GM12878 (cell line): ENCODE measurements at regions not wholly inside any gene's neighbourhood (a gene's known extent, or its start where the extent isn't known, plus 50 kb on each side); places are given as distances from the start of the nearest gene placed in this dataset.

Source experiments
- ATAC-seq: fragments of 200-7000 bp; cut with Tn5 transposase; 3 replicates; pipeline ENCODE4 v1.9.1; 2020; ENCODE audit warnings: mild to moderate bottlenecking, moderate library complexity
- BruUV-seq: library from RNA; stranded (reverse); fragments of 400-500 nt; replicated peaks from 2 replicates; lab custom pipeline; 2021; lab: Mats Ljungman, UMichigan
- CTCF ChIA-PET: fragments of 300-600 bp; sonication (Branson Sonifier 250); formaldehyde crosslinking; extraction: SDS; loops from one replicate; lab custom pipeline; 2021; ENCODE audit warnings: inconsistent platforms; lab: Yijun Ruan, JAX
- POLR2A ChIA-PET: fragments of 350-600 bp; formaldehyde crosslinking; extraction: SDS; loops from one replicate; lab custom pipeline; 2021; ENCODE audit warnings: inconsistent platforms; lab: Charles Lee
- RAD21 ChIA-PET: fragments of 300-600 bp; sonication (Branson Sonifier 250); formaldehyde crosslinking; loops from one replicate; lab custom pipeline; 2023; ENCODE audit warnings: antibody characterized with exemption; ENCODE audit not compliant: unreplicated experiment; lab: Charles Lee
- SMC1A ChIA-PET: fragments of 300-600 bp; sonication (Branson Sonifier 250); formaldehyde crosslinking; loops from one replicate; lab custom pipeline; 2023; ENCODE audit not compliant: unreplicated experiment, uncharacterized antibody; lab: Charles Lee
- DNase-seq: peaks from one replicate; pipeline ENCODE4 v3.0.0-alpha.2; 2011; ENCODE audit warnings: low read depth, low spot score
- FAIRE-seq: peaks from 3 replicates; lab custom pipeline; 2011; peaks lifted over from hg19 to GRCh38; lab: Jason Lieb, UNC
- H2AFZ ChIP-seq: 2 replicates; pipeline ENCODE4 v1.6.0; 2011; ENCODE audit warnings: low read depth, low read length, control low read depth; ENCODE audit not compliant: control insufficient read depth
- H3K27ac ChIP-seq: 2 replicates; pipeline ENCODE4 v1.5.1; 2011; ENCODE audit warnings: control low read depth; ENCODE audit not compliant: control insufficient read depth, insufficient read depth
- H3K27me3 ChIP-seq, 2 experiments: replicated peaks in 1 of 2; 2 replicates each; pipeline versions ENCODE4 v1.6.0 to v1.6.1; 2011; ENCODE audit warnings: low read length in 1 of 2; ENCODE audit not compliant: control insufficient read depth in 2 of 2, insufficient read depth in 2 of 2
- H3K36me3 ChIP-seq, 2 experiments: 2 replicates each; pipeline ENCODE4 v1.5.1; 2011; ENCODE audit warnings: low read length in 1 of 2; ENCODE audit not compliant: control insufficient read depth in 2 of 2, insufficient read depth in 2 of 2
- H3K4me1 ChIP-seq: 2 replicates; pipeline ENCODE4 v1.6.1; 2011; ENCODE audit warnings: mild to moderate bottlenecking, low read length, moderate library complexity, mixed read lengths; ENCODE audit not compliant: control insufficient read depth, insufficient read depth
- H3K4me2 ChIP-seq: 2 replicates; pipeline ENCODE4 v1.6.0; 2011; ENCODE audit warnings: control low read depth; ENCODE audit not compliant: control insufficient read depth, insufficient read depth
- H3K4me3 ChIP-seq: fragments of 200-600 bp; sonication (generic); 2 replicates; pipeline ENCODE4 v1.5.1; 2016
- H3K79me2 ChIP-seq: 2 replicates; pipeline ENCODE4 v1.6.0; 2011; ENCODE audit warnings: low read length; ENCODE audit not compliant: control insufficient read depth, insufficient read depth
- H3K9ac ChIP-seq: 2 replicates; pipeline ENCODE4 v1.8.0; 2011; ENCODE audit warnings: low read length, control low read depth, mixed read lengths; ENCODE audit not compliant: control insufficient read depth, insufficient read depth
- H3K9me3 ChIP-seq: replicated peaks from 3 replicates; pipeline ENCODE4 v1.5.1; 2011; ENCODE audit warnings: mild to moderate bottlenecking, low read length; ENCODE audit not compliant: control insufficient read depth, insufficient read depth
- H4K20me1 ChIP-seq: 2 replicates; pipeline ENCODE4 v1.6.0; 2011; ENCODE audit not compliant: control insufficient read depth, insufficient read depth
- BCL11A ChIP-seq: IDR thresholded peaks from 2 replicates; pipeline ENCODE4 v1.6.1; 2011; ENCODE audit warnings: low read depth, low read length
- CBFB ChIP-seq: IDR thresholded peaks from 2 replicates; pipeline ENCODE4 v1.6.1; 2016; ENCODE audit warnings: antibody characterized with exemption, low read depth
- CHD1 ChIP-seq: IDR thresholded peaks from 2 replicates; pipeline ENCODE4 v1.6.1; 2012; ENCODE audit warnings: low read depth, low read length, improper control_type of control experiment
- GABPA ChIP-seq: IDR thresholded peaks from 2 replicates; pipeline ENCODE4 v1.6.1; 2014; ENCODE audit warnings: antibody characterized with exemption, low read depth, mild to moderate bottlenecking, inconsistent platforms
- GATAD2B ChIP-seq: fragments of 450-650 bp; conservative IDR thresholded peaks from 2 replicates; pipeline ENCODE4 v1.6.1; 2017; ENCODE audit warnings: low read depth, mild to moderate bottlenecking, moderate library complexity
- IRF4 ChIP-seq: IDR thresholded peaks from 2 replicates; pipeline ENCODE4 v1.6.1; 2011; ENCODE audit warnings: low read depth, low read length
- KLF5 ChIP-seq: fragments of 450-650 bp; IDR thresholded peaks from 2 replicates; pipeline ENCODE4 v1.6.1; 2014; ENCODE audit warnings: mild to moderate bottlenecking; ENCODE audit not compliant: partially characterized antibody
- NR2C1 ChIP-seq: fragments of 450-650 bp; IDR thresholded peaks from 2 replicates; pipeline ENCODE4 v1.6.1; 2017; ENCODE audit warnings: antibody characterized with exemption, mild to moderate bottlenecking, moderate library complexity
- RUNX3 ChIP-seq: IDR thresholded peaks from 2 replicates; pipeline ENCODE4 v1.6.1; 2012; ENCODE audit warnings: low read length, inconsistent platforms
- SPI1 ChIP-seq: IDR thresholded peaks from 2 replicates; pipeline ENCODE4 v1.6.1; 2011; ENCODE audit warnings: low read depth, mild to moderate bottlenecking, low read length, moderate library complexity, borderline replicate concordance; ENCODE audit not compliant: insufficient read depth
- ZBTB11 ChIP-seq: fragments of 450-650 bp; formaldehyde crosslinking; IDR thresholded peaks from 2 replicates; pipeline ENCODE4 v1.5.0; 2022; ENCODE audit warnings: mild to moderate bottlenecking, missing genetic modification characterization
- ZNF592 ChIP-seq: fragments of 450-650 bp; IDR thresholded peaks from 2 replicates; pipeline ENCODE4 v1.6.1; 2017; ENCODE audit warnings: mild to moderate bottlenecking, moderate library complexity
- WGBS: methylation state at CpG from one replicate; pipeline ENCODE4 v1.1.6; 2016; ENCODE audit warnings: low lambda C conversion rate; ENCODE audit not compliant: insufficient replicate concordance, insufficient coverage; ENCODE audit errors: missing lambda C conversion rate; 5-methylcytosine and 5-hydroxymethylcytosine counted together
- in situ Hi-C: fragments of 300-500 bp; cut with MboI; formaldehyde crosslinking; loops from 9 replicates; pipeline ENCODE4 v1.14.3; 2018; ENCODE audit warnings: mixed read lengths
- intact Hi-C: fragments of 100-400 bp; cut with micrococcal nuclease; formaldehyde crosslinking; loops from one replicate; pipeline ENCODE4 v1.14.2; 2022; ENCODE audit not compliant: unreplicated experiment

- TF ChIP-seq ZBTB11: no peak
- TF ChIP-seq GATAD2B: no peak
These were observed 110.7 kb upstream of the ZNF507 start (continued) for GRCh38 chr19:32234663-32235217.

- FAIRE-seq: no peak
These were observed 107.3 kb upstream of the ZNF507 start for GRCh38 chr19:32238076-32238475.

More at GRCh38 chr19:32238076-32238475, 107.3 kb upstream of the ZNF507 start:
- Histone ChIP-seq H3K4me3 (no peak overlapping the region), H3K9me3 (no peaks in the 10 kb centered on the region), H3K4me1 (no peaks in the 10 kb centered on the region), H3K79me2 (no peaks in the 10 kb centered on the region), H4K20me1 (no peaks in the 10 kb centered on the region), H3K36me3 (no peaks in the 10 kb centered on the region), H2AFZ (no peak overlapping the region), H3K27ac (no peak overlapping the region), H3K4me2 (no peak overlapping the region), H3K9ac (no peak overlapping the region), H3K27me3 (no peaks in the 10 kb centered on the region)
- POLR2A ChIA-PET: no interaction called here
- RAD21 ChIA-PET: no interaction called here
- SMC1A ChIA-PET: interaction anchor here (1.7 kb wide), 1 partner anchor 14 kb away, joined by 3 read pairs; no protein-coding TSS in a partner anchor
- in situ Hi-C loops: no loop called here
- ATAC-seq: peak; percentile 72
- intact Hi-C loops: no loop called here
- no TSS peak for BruUV-seq
- TF ChIP-seq IRF4: 0 out of 2 replicates have a peak, but pooled peaks have one; percentile 25
- no peak for TF ChIP-seq CHD1
- TF ChIP-seq CBFB: no peak
- no peak for TF ChIP-seq ZNF592
- peak; percentile 36; the same call in 1 of the 2 replicates for TF ChIP-seq RUNX3
- TF ChIP-seq NR2C1: 0 out of 2 replicates have a peak, but pooled peaks have one; percentile 22
- peak; percentile 90 for TF ChIP-seq SPI1
- no peak for TF ChIP-seq KLF5
- TF ChIP-seq BCL11A: no peak
- TF ChIP-seq GABPA: no peak
- CTCF ChIA-PET: no interaction called here
- WGBS: 0% methylated on average over 1 of the region's 1 CpG
- no peak for DNase-seq
